Pancreas (tissue), 10 donors: ENCODE measurements at regions not wholly inside any gene's neighbourhood (a gene's known extent, or its start where the extent isn't known, plus 50 kb on each side); places are given as distances from the start of the nearest gene placed in this dataset.

Experiments used
- ATAC-seq, 4 donors: fragments of 200-7000 bp; cut with Tn5 transposase; one replicate each; pipeline versions ENCODE4 v1.8.0 to v1.9.1; 2020; ENCODE audit warnings: mild to moderate bottlenecking in 4 of 4, moderate library complexity in 4 of 4
- DNase-seq, 6 donors: peaks; one replicate each; pipeline ENCODE4 v3.0.0-alpha.2; 2020
- FAIRE-seq: peaks from 2 replicates; lab custom pipeline; 2012; peaks lifted over from hg19 to GRCh38; lab: Jason Lieb, UNC
- H3K27ac ChIP-seq, 4 donors: fragments of 200-600 bp; sonication (generic); 1 replicate in 3 of 4; 2 replicates in 1 of 4; pipeline versions ENCODE4 v1.5.0 to v1.8.0; 2020
- H3K27me3 ChIP-seq, 4 donors: fragments of 200-600 bp; one replicate each; pipeline ENCODE4 v1.8.0; 2021
- H3K36me3 ChIP-seq, 3 donors: fragments of 200-600 bp; sonication (generic) in 1 of 3; one replicate each; pipeline versions ENCODE4 v1.5.0 to v1.8.0; 2020 to 2021
- H3K4me1 ChIP-seq, 3 donors: fragments of 200-600 bp; one replicate each; pipeline ENCODE4 v1.8.0; 2021
- H3K4me3 ChIP-seq, 4 donors: fragments of 200-600 bp; sonication (generic) in 2 of 4; one replicate each; pipeline versions ENCODE4 v1.5.0 to v1.8.0; 2020 to 2021
- H3K9me3 ChIP-seq, 4 donors: fragments of 200-600 bp; one replicate each; pipeline ENCODE4 v1.8.0; 2021
- CTCF ChIP-seq, 4 donors: fragments of 200-600 bp; sonication (generic) in 3 of 4; IDR thresholded peaks; one replicate each; pipeline versions ENCODE4 v1.5.0 to v1.8.0; 2021; ENCODE audit warnings: antibody characterized with exemption in 4 of 4
- WGBS, 2 donors: extraction: QIAGEN DNeasy Blood & Tissue Kit; methylation state at CpG; one replicate each; pipeline ENCODE4 v1.1.7; 2013; 5-methylcytosine and 5-hydroxymethylcytosine counted together
- intact Hi-C, 3 donors: fragments of 100-400 bp; cut with DNase I; formaldehyde crosslinking; loops; one replicate each; pipeline versions ENCODE4 v1.11.1 to v1.14.2; 2022
- donor health status: healthy with polysubstance abuse.
- donor health status: DM: no; HTN: no; CAD: no; lungs with moderate emphysema.
- donor health status: DM: no; HTN: no; CAD: no.
- donor health status: control.
- donor health status: control.
- donor health status: Bipolar disorder and iron deficiency.
- donor health status: DM: yes; HTN: yes; CAD: no.
- donor health status: DM: no; HTN: no; CAD: no.
- donor health status: DM: no; HTN: no; CAD: no.
- donor health status: DM: yes; HTN: yes; CAD: no.

DNA sequence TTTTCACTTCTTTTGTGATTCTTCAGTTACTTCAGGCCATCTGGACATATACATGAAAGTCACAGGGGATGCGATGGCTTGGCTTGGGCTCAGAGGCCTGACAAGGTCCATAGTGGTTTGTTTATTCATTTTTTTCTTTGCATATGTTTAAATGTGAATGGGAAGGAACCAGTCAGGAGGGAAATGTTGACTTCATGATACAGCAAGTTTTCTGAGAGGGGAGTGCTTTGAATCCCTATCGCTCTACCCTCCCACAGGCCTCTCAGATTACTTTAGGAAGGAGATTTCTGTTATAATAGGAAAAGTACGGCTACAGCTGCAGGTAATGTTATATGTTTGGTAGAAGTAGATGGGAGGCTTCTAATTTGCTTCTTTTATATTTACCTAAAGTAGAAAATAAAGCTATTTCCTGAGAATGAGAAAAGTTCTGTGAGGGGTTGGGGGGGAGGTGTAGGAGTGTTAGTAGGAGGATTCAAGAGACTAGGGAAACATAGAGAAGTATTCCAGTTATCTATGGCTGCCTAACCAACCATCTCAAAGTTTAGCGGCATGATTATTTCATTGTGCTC, 322.9 kb downstream of the RAPGEF2 start:
- Histone ChIP-seq H3K27me3 (no peaks in the 10 kb centered on the region), H3K4me3 (no peak overlapping the region), H3K27ac (no peak overlapping the region), H3K9me3 (no peaks in the 10 kb centered on the region), H3K4me1 (no peaks in the 10 kb centered on the region), H3K36me3 (no peaks in the 10 kb centered on the region)
- ATAC-seq (no peak), DNase-seq (no peak), FAIRE-seq (no peak)
- no peak for TF ChIP-seq CTCF (IDR thresholded peaks at IDR 0.05)
- intact Hi-C loops, result no loop called here
- 73 to 80% methylated on average over 4 of the region's 4 CpGs for WGBS, 2 donors

DNA sequence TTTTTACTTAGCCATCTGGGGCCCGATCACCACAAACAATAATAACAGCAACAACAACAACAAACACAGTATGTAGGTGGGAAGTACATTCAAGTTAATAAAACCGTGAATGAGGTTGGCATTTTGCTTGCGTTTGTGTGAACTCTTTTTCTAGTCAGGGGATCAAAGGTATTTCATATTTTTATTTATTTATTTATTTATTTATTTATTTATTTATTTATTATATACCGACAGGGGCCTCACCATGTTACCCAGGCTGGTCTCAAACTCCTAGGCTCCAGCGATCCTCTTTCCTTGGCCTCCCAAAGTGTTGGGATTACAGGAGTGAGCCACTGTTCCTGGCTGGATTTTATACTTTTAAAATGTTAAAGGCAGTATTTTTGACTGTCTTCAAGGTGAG, 325.4 kb downstream of the RAPGEF2 start:
- DNase-seq (no peak), FAIRE-seq (no peak), ATAC-seq (no peak)
- Histone ChIP-seq H3K36me3 (no peaks in the 10 kb centered on the region), H3K9me3 (no peaks in the 10 kb centered on the region), H3K4me3 (no peak overlapping the region), H3K4me1 (no peaks in the 10 kb centered on the region), H3K27me3 (no peaks in the 10 kb centered on the region), H3K27ac (no peak overlapping the region)
- intact Hi-C loops, result no loop called here
- TF ChIP-seq CTCF (IDR thresholded peaks at IDR 0.05), result no peak
- WGBS, 2 donors, result 92 to 99% methylated on average over 5 of the region's 5 CpGs

DNA sequence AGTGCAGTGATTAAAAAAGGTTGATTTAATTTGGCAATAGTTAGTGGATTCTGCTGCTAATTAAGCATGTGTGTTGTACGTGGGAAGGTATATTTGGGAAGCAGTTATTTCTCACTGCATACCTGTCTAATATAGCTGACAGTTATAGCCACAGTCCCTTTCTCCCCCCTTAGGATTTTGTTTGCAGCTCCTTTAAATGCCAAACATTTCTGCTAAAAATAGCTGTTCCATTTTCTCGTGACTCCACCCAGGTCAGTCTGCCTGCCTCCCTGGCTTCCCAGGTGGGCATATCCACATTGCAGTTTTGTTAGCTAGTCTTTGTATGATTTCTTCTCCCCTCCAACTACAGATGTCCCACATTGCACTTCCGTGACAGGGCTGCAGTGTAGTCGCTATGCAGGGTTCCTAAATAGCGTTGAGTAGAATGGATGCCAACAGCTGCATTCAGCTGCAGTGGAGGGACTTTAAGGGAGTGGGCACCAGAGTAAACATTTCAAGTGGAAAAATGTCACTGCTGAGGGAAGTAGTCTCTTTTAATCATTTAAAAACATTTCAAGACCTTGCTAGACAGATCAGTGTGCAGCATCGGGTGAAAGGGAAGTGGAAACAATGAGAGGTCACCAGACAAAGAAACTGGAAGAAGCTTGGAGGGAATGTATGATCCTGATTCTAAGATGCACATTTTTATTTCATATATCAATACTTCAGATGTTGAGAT, 326.3 kb downstream of the RAPGEF2 start:
- intact Hi-C loops, result no loop called here
- WGBS, 2 donors, result 13 to 19% methylated on average over 6 of the region's 6 CpGs
- DNase-seq (no peak), ATAC-seq (peak in 2 of 4 donors; percentile 41 to 43), FAIRE-seq (no peak)
- Histone ChIP-seq H3K9me3 (no peaks in the 10 kb centered on the region), H3K27ac (no peak overlapping the region), H3K4me1 (no peaks in the 10 kb centered on the region), H3K36me3 (no peaks in the 10 kb centered on the region), H3K27me3 (no peaks in the 10 kb centered on the region), H3K4me3 (no peak overlapping the region)
- no peak for TF ChIP-seq CTCF (IDR thresholded peaks at IDR 0.05)

GRCh38 chr4:159429693-159430035, 326.8 kb downstream of the RAPGEF2 start:
- DNase-seq, result no peak
- Histone ChIP-seq H3K27me3 (no peaks in the 10 kb centered on the region), H3K27ac (no peak overlapping the region), H3K4me3 (no peak overlapping the region), H3K9me3 (no peaks in the 10 kb centered on the region), H3K36me3 (no peaks in the 10 kb centered on the region), H3K4me1 (no peaks in the 10 kb centered on the region)
- no peak for ATAC-seq
- FAIRE-seq, result no peak
- WGBS, 2 donors, result 54 to 57% methylated on average over 3 of the region's 3 CpGs
- no peak for TF ChIP-seq CTCF (IDR thresholded peaks at IDR 0.05)
- intact Hi-C loops, result no loop called here

- no peak overlapping the region for H3K4me3 ChIP-seq
- H3K9me3 ChIP-seq, result no peaks in the 10 kb centered on the region
- no peaks in the 10 kb centered on the region for H3K27me3 ChIP-seq
- intact Hi-C loops, result no loop called here
- ATAC-seq (no peak), FAIRE-seq (no peak), DNase-seq (no peak)
- no peaks in the 10 kb centered on the region for H3K36me3 ChIP-seq
- TF ChIP-seq CTCF (IDR thresholded peaks at IDR 0.05), result no peak
- no peaks in the 10 kb centered on the region for H3K4me1 ChIP-seq
- 89 to 91% methylated on average over 5 of the region's 5 CpGs for WGBS, 2 donors
- H3K27ac ChIP-seq, result no peak overlapping the region
Observed at GRCh38 chr4:159430896-159431295, 328.0 kb downstream of the RAPGEF2 start.
